SK-N-SH (cell line): ENCODE measurements at regions not wholly inside any gene's neighbourhood (a gene's known extent, or its start where the extent isn't known, plus 50 kb on each side); places are given as distances from the start of the nearest gene placed in this dataset.

Experiments used
- CTCF ChIA-PET: fragments of 300-600, 350-600 bp; formaldehyde crosslinking; extraction: SDS; loops from one replicate; lab custom pipeline; 2021; lab: Yijun Ruan, JAX
- POLR2A ChIA-PET: fragments of 350-600 bp; sonication (Branson Sonifier 250); formaldehyde crosslinking; extraction: SDS; loops from one replicate; lab custom pipeline; 2020; ENCODE audit warnings: antibody characterized with exemption, inconsistent platforms; lab: Yijun Ruan, JAX
- DNase-seq: peaks from one replicate; pipeline ENCODE4 v3.0.0; 2012
- H2AFZ ChIP-seq: fragments of 200-600 bp; sonication (generic); 2 replicates; pipeline ENCODE4 v1.8.1; 2016; ENCODE audit warnings: antibody characterized with exemption, mild to moderate bottlenecking, low read depth
- H3F3A ChIP-seq: fragments of 200-600 bp; sonication (generic); replicated peaks from 2 replicates; pipeline ENCODE3; 2016; ENCODE audit warnings: antibody characterized with exemption, mild to moderate bottlenecking; ENCODE audit not compliant: insufficient read depth
- H3K27ac ChIP-seq, 2 experiments: fragments of 200-500 bp in 1 of 2; fragments of 200-600 bp in 1 of 2; sonication (Bioruptor generic) in 1 of 2; sonication (generic), shearing (Covaris generic) in 1 of 2; 2 replicates each; pipeline versions ENCODE4 v1.5.1 to v1.6.1; 2014 to 2016; ENCODE audit warnings: low read depth in 2 of 2, inconsistent platforms in 1 of 2, low read length in 1 of 2, mild to moderate bottlenecking in 1 of 2, mixed read lengths in 1 of 2
- H3K27me3 ChIP-seq: fragments of 200-600 bp; sonication (generic), shearing (Covaris generic); 2 replicates; pipeline ENCODE4 v1.6.1; 2016; ENCODE audit warnings: mixed run types; ENCODE audit not compliant: insufficient read depth
- H3K36me3 ChIP-seq, 2 experiments: fragments of 200-500 bp in 1 of 2; fragments of 200-600 bp in 1 of 2; sonication (Bioruptor generic) in 1 of 2; sonication (generic) in 1 of 2; replicated peaks in 1 of 2; 2 replicates each; pipeline versions ENCODE3 to v1.5.1; 2014 to 2016; ENCODE audit warnings: low read length in 1 of 2, mild to moderate bottlenecking in 1 of 2; ENCODE audit not compliant: insufficient read depth in 2 of 2, control insufficient read depth in 1 of 2
- H3K4me1 ChIP-seq, 2 experiments: fragments of 200-500 bp in 1 of 2; fragments of 200-600 bp in 1 of 2; sonication (Bioruptor generic) in 1 of 2; sonication (generic), shearing (Covaris generic) in 1 of 2; 2 replicates each; pipeline versions ENCODE4 v1.5.1 to v1.6.1; 2014 to 2016; ENCODE audit warnings: low read depth in 1 of 2, low read length in 1 of 2, mixed run types in 1 of 2; ENCODE audit not compliant: insufficient read depth in 2 of 2, control insufficient read depth in 1 of 2
- H3K4me2 ChIP-seq: fragments of 200-600 bp; sonication (generic), shearing (Covaris generic); 2 replicates; pipeline ENCODE4 v1.6.1; 2017; ENCODE audit warnings: mixed run types
- H3K4me3 ChIP-seq, 2 experiments: fragments of 200-500 bp in 1 of 2; fragments of 200-600 bp in 1 of 2; sonication (Bioruptor generic) in 1 of 2; sonication (generic), shearing (Covaris generic) in 1 of 2; 2 replicates each; pipeline versions ENCODE4 v1.5.1 to v1.8.1; 2014 to 2016; ENCODE audit warnings: low read depth in 2 of 2, inconsistent platforms in 1 of 2, low read length in 1 of 2, mild to moderate bottlenecking in 1 of 2, mixed read lengths in 1 of 2, moderate library complexity in 1 of 2
- H3K79me2 ChIP-seq: fragments of 200-600 bp; sonication (generic); 2 replicates; pipeline ENCODE4 v1.8.1; 2017; ENCODE audit warnings: mild to moderate bottlenecking; ENCODE audit not compliant: insufficient read depth
- H3K9ac ChIP-seq: fragments of 200-600 bp; sonication (generic); 2 replicates; pipeline ENCODE4 v1.6.1; 2017; ENCODE audit warnings: mixed run types
- H3K9me2 ChIP-seq: fragments of 200-600 bp; sonication (generic); 2 replicates; pipeline ENCODE4 v1.6.1; 2017; ENCODE audit warnings: mixed run types
- H3K9me3 ChIP-seq: fragments of 200-600 bp; sonication (generic); 2 replicates; pipeline ENCODE4 v1.6.1; 2017; ENCODE audit warnings: mixed run types, mild to moderate bottlenecking, moderate library complexity
- H4K20me1 ChIP-seq: fragments of 200-600 bp; sonication (generic); 2 replicates; pipeline ENCODE4 v1.6.1; 2017; ENCODE audit warnings: mild to moderate bottlenecking, mixed run types; ENCODE audit not compliant: insufficient read depth
- CTCF ChIP-seq: fragments of 200-600 bp; sonication (generic); IDR thresholded peaks from 2 replicates; pipeline ENCODE4 v1.6.1; 2017; ENCODE audit warnings: antibody characterized with exemption, mild to moderate bottlenecking, moderate library complexity
- EP300 ChIP-seq, 2 experiments: IDR thresholded peaks; 2 replicates each; pipeline versions ENCODE4 v1.4.0 to v1.6.1; 2012; ENCODE audit warnings: borderline replicate concordance in 1 of 2, low read depth in 1 of 2, low read length in 1 of 2
- EZH2phosphoT487 ChIP-seq: fragments of 200-600 bp; sonication (generic); IDR thresholded peaks from 2 replicates; pipeline ENCODE4 v1.6.1; 2017; ENCODE audit warnings: low read depth, mixed run types, mild to moderate bottlenecking, antibody characterized with exemption, moderate library complexity, borderline replicate concordance
- FOXJ3 ChIP-seq: sonication (generic); formaldehyde crosslinking; IDR thresholded peaks from 2 replicates; pipeline ENCODE4 v1.5.1; 2020; ENCODE audit warnings: mild to moderate bottlenecking, missing genetic modification reagents
- GABPA ChIP-seq: IDR thresholded peaks from 2 replicates; pipeline ENCODE4 v1.4.0; 2012; ENCODE audit warnings: low read depth, mild to moderate bottlenecking
- JUND ChIP-seq: IDR thresholded peaks from 2 replicates; pipeline ENCODE4 v1.4.0; 2012
- MXI1 ChIP-seq: IDR thresholded peaks from 2 replicates; pipeline ENCODE4 v1.6.1; 2012; ENCODE audit warnings: mild to moderate bottlenecking, low read depth, low read length, improper control_type of control experiment
- NFIC ChIP-seq: IDR thresholded peaks from 2 replicates; pipeline ENCODE4 v1.4.0; 2012; ENCODE audit warnings: borderline replicate concordance
- POLR2AphosphoS5 ChIP-seq: IDR thresholded peaks from 2 replicates; pipeline ENCODE4 v1.6.1; 2012; ENCODE audit warnings: low read depth, low read length
- REST ChIP-seq: IDR thresholded peaks from 2 replicates; pipeline ENCODE4 v1.6.1; 2012; ENCODE audit warnings: mild to moderate bottlenecking, low read depth, low read length, moderate library complexity
- SMC3 ChIP-seq: IDR thresholded peaks from 2 replicates; pipeline ENCODE4 v1.6.1; 2012; ENCODE audit warnings: low read depth, low read length, improper control_type of control experiment
- TAF1 ChIP-seq: IDR thresholded peaks from 2 replicates; pipeline ENCODE4 v1.6.1; 2012; ENCODE audit warnings: low read depth, mild to moderate bottlenecking, low read length, moderate library complexity, borderline replicate concordance
- YY1 ChIP-seq: IDR thresholded peaks from 2 replicates; pipeline ENCODE4 v1.4.0; 2012; ENCODE audit warnings: low read depth, mild to moderate bottlenecking
- ZBTB33 ChIP-seq: IDR thresholded peaks from 2 replicates; pipeline ENCODE4 v1.4.0; 2012; ENCODE audit warnings: low read depth, borderline replicate concordance
- WGBS: methylation state at CpG from one replicate; pipeline ENCODE4 v1.1.6; 2017; ENCODE audit warnings: low lambda C conversion rate; 5-methylcytosine and 5-hydroxymethylcytosine counted together

- 95% methylated on average over 1 of the region's 1 CpG for WGBS
- CTCF ChIA-PET, result interaction anchor here (1.4 to 1.7 kb wide), 3 partner anchors 15 to 125 kb away, joined by 3 to 5 read pairs (median 4); no protein-coding TSS in a partner anchor
These were observed 192.2 kb upstream of the SPRY2 start for GRCh38 chr13:80533175-80533574.

GRCh38 chr13:80530902-80531301 lies 190.0 kb upstream of the SPRY2 start:
- Histone ChIP-seq H3K79me2 (no peaks in the 10 kb centered on the region), H3K9me2 (no peaks in the 10 kb centered on the region), H3K27me3 (no peaks in the 10 kb centered on the region), H3K4me1 (peaks cover 0 to 7% of the 10 kb centered on the region in 2 experiments; a peak in 2 of 4 replicates), H3K36me3 (no peaks in the 10 kb centered on the region), H3F3A (peaks cover 11% of the 10 kb centered on the region), H3K27ac (no peak overlapping the region), H2AFZ (no peak overlapping the region), H4K20me1 (no peaks in the 10 kb centered on the region), H3K9me3 (no peaks in the 10 kb centered on the region), H3K4me2 (no peak overlapping the region), H3K4me3 (no peak overlapping the region), H3K9ac (no peak overlapping the region)
- 69% methylated on average over 1 of the region's 1 CpG for WGBS
- CTCF ChIA-PET, result no interaction called here
- POLR2A ChIA-PET, result no interaction called here
- no peak for DNase-seq
- no peak for TF ChIP-seq EZH2phosphoT487
- TF ChIP-seq REST, result no peak
- no peak for TF ChIP-seq NFIC
- TF ChIP-seq TAF1, result no peak
- TF ChIP-seq CTCF, result no peak
- TF ChIP-seq GABPA, result no peak
- TF ChIP-seq FOXJ3 (CRISPR knock-in tag), result no peak

More at GRCh38 chr13:80533175-80533574, 192.2 kb upstream of the SPRY2 start:
- Histone ChIP-seq H3K9me2 (no peaks in the 10 kb centered on the region), H3K27ac (no peak overlapping the region), H3K9ac (no peak overlapping the region), H3K4me1 (no peaks in the 10 kb centered on the region), H4K20me1 (no peaks in the 10 kb centered on the region), H3F3A (peaks cover 11% of the 10 kb centered on the region), H3K4me2 (no peak overlapping the region), H3K79me2 (no peaks in the 10 kb centered on the region), H3K9me3 (no peaks in the 10 kb centered on the region), H3K36me3 (no peaks in the 10 kb centered on the region), H3K4me3 (no peak overlapping the region), H2AFZ (no peak overlapping the region), H3K27me3 (no peaks in the 10 kb centered on the region)
- no peak for DNase-seq
- TF ChIP-seq ZBTB33 (no peak), MXI1 (no peak), SMC3 (no peak), JUND (no peak), YY1 (no peak), EP300 (IDR thresholded peaks at IDR 0.05; ENCODE audit: borderline replicate concordance in 1 of 2, low read depth in 1 of 2, low read length in 1 of 2) (no peak), POLR2AphosphoS5 (no peak), CTCF (no peak)
- POLR2A ChIA-PET, result no interaction called here
